DOHH2 (cell line): ENCODE measurements at regions not wholly inside any gene's neighbourhood (a gene's known extent, or its start where the extent isn't known, plus 50 kb on each side); places are given as distances from the start of the nearest gene placed in this dataset.
"Not testable (repeated sequence)": the region's sequence is repeated elsewhere in the genome, so short reads cannot be mapped to it uniquely, and the experiment has no call there.

Experiments used
- EZH2phosphoT487 ChIP-seq: fragments of 200-600 bp; sonication (generic); IDR thresholded peaks from 2 replicates; pipeline ENCODE4 v1.6.1; 2017; ENCODE audit warnings: borderline replicate concordance, mild to moderate bottlenecking, antibody characterized with exemption, low read length, moderate library complexity, mixed read lengths
- TF ChIP-seq, protein P1 (sequence below): fragments of 200-600 bp; sonication (generic); IDR thresholded peaks from one replicate; pipeline ENCODE4 v1.5.1; 2014; ENCODE audit warnings: antibody characterized with exemption, mild to moderate bottlenecking, low read depth, low read length; ENCODE audit not compliant: poor library complexity, severe bottlenecking

DNA sequence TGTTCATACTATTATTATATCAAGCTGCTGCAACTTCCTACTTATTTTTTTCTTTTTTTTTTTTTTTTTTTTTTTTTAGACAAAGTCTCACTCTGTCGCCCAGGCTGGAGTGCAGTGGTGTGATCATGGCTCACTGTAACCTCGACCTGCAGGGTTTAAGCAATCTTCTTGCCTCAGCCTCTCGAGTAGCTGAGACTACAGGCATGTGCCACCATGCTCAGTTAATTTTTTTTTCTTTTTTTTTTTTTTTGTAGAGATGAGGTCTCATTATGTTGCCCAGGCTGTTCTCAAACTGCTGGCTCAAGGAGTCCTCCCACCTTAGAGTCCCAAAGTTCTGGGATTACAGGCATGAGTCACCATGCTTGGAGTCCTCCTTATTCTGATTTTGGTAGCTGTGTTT is 165.2 kb upstream of the TBL1X start:
- TF ChIP-seq, protein P1, sequence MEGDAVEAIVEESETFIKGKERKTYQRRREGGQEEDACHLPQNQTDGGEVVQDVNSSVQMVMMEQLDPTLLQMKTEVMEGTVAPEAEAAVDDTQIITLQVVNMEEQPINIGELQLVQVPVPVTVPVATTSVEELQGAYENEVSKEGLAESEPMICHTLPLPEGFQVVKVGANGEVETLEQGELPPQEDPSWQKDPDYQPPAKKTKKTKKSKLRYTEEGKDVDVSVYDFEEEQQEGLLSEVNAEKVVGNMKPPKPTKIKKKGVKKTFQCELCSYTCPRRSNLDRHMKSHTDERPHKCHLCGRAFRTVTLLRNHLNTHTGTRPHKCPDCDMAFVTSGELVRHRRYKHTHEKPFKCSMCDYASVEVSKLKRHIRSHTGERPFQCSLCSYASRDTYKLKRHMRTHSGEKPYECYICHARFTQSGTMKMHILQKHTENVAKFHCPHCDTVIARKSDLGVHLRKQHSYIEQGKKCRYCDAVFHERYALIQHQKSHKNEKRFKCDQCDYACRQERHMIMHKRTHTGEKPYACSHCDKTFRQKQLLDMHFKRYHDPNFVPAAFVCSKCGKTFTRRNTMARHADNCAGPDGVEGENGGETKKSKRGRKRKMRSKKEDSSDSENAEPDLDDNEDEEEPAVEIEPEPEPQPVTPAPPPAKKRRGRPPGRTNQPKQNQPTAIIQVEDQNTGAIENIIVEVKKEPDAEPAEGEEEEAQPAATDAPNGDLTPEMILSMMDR: not testable (repeated sequence)
- TF ChIP-seq EZH2phosphoT487: not testable (repeated sequence)
